Renal cortex interstitium (tissue), 11 donors: ENCODE measurements at regions not wholly inside any gene's neighbourhood (a gene's known extent, or its start where the extent isn't known, plus 50 kb on each side); places are given as distances from the start of the nearest gene placed in this dataset.
"Not testable (repeated sequence)": the region's sequence is repeated elsewhere in the genome, so short reads cannot be mapped to it uniquely, and the experiment has no call there.

Source experiments
- DNase-seq, 11 donors: peaks; one replicate each; pipeline ENCODE4 v3.0.0-alpha.2; 2013; ENCODE audit warnings: low read depth in 9 of 11, low spot score in 4 of 11; ENCODE audit errors: extremely low read depth in 1 of 11

DNA sequence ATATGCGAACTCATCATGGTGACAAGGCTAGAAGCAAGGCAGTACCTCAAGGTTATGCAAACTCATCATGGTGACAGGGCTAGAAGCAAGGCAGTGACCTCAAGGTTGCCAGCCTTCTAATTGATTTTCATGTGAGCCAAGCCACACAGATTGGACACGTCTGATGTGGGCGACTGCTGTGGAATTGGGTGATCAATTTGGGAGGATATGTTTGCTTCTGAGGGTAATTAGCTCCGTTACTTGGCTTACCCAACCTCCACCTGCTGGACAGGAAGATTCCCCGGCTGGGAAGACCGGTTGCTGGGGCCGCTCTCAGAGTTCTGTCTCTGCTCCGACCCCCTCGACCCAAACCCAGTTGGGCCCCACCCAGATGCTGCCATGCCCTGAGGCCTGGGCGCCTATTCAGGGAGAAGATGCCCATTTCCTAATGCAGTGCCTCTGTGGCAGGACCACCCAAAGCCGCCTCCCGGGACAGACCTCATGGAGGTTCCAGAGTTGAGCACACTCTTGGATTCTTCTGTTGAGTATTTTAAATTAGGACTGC lies 69.9 kb upstream of the SHANK2 start:
- no peak for DNase-seq

DNA sequence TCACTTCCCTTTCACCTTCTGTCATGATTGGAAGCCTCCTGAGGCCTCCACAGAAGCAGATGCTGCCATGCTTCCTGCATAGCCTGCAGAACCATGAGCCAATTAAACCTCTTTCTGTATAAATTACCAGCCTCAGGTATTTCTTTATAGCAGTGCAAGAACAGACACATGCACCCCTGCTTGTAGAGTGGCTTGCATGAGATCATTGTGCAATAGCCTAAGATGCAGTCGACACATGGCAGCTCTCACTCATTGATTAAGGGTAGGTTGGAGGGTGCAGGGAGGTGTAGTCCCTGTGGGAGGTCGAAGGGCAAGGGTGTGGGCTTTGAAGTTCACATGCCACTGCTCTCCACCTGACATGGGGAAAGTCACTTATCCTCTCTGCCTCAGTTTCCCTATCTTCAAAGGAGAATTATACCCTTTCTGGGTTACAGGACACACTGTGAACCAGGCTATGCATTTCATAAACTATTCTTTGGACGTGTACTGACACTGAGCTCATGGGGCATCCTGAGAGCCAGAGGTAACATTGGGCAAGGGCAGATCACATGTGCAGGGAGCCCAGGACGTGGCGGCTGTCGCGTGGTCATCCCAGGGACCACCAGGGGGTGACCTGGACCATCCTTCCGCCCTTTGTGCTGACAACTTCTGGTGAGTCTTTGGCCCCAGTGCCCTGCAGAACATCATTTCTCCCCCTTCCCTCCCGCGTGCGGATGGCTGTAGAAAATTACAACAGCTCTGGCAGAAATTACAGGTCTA lies 69.2 kb upstream of the SHANK2 start:
- DNase-seq: no peak

DNA sequence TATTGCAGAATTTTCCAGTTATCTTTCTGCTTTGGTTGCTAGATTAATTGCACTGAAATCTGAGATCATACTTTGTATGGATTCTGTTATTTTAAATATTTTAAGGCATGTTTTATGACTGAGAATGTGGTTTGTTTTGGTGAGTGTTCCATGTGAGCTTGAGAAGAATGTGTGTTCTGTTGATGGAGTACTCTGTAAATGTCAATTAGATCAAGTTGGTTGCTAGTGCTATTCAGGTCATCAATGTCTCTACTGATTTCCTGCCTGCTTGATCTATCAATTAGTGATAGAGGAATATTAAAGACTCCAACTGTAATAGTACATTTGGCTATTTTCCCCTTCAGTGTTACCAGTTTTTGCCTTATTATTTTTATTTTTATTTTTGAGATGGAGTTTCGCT lies 64.3 kb upstream of the SHANK2 start:
- no peak for DNase-seq

DNA sequence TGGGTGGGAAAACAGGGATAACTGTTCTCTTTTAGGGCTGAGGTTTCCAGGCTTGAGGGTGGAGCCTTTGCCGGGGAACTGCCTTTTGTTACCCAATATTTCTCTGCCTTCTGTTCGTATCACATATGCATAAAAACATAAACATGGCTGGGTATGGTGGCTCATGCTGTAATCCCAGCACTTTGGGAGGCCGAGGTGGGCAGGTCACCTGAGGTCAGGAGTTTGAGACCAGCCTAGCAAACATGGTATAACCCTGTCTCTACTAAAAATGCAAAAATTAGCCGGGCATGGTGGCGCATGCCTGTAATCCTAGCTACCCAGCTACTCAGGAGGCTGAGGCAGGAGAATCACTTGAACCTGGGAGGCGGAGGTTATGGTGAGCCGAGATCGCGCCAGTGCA lies 60.2 kb upstream of the SHANK2 start:
- DNase-seq: not testable (repeated sequence)

DNA sequence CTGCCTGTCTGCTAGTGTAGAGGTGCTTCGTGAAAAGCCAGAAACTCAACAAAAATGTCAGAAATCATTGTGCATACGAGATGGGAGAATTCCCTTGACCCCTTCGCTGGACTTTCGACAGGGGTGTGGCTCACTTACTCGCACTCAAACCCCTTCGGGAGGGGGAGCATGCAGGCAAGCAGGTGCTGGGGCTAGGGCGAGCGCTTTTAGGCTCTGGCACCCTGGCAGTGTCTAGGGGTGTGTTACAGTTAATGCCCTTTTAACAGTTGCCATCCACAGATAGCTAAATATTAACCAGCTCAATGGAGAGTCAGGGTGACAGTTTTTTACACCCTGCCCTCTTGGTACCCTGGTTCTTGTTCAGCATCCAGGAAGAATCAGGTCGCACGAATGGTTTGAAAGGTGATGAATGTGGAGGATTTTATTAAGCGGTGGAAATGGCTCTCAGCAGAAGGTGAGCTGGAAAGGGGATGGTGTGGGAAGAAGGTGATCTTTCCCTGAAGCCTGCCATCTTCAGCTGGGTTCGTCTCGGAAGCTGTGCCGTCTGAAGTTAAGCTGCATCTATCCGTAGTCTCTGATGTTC lies 59.6 kb upstream of the SHANK2 start:
- DNase-seq: no peak

DNA sequence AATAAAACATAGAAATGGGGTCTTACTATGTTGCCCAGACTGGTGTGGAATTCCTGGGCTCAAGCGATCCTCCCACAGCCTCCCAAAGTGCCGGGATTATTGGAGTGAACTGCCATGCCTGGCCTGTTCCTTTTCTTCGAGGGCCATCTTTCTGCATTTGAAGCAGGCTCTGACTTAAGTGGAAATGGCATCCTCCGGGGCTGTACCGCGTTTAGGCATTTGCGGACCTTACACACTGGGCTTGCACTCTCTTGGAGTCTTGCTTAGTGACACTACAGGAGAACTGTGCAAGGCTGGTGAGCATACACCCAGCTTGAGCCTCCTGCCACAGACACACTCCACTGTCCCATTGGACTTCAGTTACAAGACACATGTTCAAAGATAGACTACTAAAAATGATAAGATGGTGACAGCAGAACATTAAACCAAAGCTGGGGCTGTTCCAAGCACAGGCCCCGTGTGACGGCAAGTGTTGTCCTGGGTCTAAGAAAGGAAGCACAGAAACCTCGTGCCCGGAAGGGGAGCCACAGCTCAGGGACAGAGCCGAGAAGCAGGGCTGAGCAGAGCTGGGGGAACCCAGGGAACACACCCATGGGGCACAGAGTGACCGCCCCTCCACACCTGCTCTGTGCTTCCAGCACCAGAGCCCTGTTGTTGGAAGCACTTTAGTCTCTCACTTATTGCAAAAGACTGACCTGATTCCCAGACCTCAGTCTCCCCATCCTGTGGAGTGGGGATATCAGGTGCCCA lies 59.0 kb upstream of the SHANK2 start:
- no peak for DNase-seq

DNA sequence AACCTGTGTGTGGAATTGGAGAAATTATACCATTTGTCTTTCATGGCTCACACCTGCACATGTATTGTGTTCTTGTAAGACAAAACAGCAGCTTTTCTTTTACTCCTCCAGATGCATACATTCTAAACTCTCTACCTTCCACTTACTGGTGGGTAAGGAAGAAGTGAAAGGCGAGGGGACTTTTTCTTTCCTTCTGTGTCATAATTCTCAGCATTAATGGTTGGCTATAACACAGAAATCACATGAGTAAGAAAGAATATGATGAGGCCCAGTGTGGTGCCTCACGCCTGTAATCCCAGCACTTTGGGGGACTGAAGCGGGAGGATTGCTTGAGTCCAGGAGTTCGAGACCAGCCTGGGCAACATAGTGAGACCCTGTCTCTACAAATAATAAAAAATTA lies 57.8 kb upstream of the SHANK2 start:
- no peak for DNase-seq

DNA sequence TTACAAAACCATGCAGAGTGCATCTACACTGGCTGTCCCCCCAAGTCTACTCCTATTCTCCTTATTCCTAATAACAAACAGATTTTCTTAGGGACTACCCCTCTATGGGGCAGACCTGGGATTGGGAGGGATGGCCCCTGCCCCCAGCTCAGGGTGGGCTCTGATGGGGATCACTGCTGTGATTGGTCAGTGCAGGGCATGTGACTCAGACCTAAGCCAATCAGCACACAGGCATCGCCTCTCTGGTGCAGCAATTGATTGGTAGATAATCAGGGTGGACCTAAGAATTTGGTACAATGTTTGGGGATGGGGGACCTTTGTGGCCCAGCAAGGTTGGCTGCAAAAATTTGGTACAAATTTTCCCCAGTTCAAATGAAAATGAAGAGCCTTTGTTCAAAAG lies 57.2 kb upstream of the SHANK2 start:
- no peak for DNase-seq

DNA sequence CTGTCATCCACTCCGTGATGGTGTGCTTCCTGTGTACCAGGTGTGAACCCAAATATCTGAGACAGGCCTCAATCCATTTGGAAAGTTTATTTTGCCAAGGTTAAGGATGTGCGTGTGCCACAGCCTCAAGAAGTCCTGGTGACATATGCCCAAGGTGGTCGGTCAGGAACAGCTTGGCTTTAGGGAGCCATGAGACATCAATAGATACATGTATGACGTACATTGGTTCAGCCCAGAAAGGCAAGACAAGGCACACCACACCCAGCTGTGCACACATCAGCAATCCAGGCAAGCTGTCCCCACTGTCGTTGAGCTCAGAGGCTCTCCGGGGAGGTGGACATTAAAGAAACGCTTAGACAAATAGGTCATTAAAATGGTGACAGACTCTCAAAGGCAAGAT lies 56.8 kb upstream of the SHANK2 start:
- no peak for DNase-seq

DNA sequence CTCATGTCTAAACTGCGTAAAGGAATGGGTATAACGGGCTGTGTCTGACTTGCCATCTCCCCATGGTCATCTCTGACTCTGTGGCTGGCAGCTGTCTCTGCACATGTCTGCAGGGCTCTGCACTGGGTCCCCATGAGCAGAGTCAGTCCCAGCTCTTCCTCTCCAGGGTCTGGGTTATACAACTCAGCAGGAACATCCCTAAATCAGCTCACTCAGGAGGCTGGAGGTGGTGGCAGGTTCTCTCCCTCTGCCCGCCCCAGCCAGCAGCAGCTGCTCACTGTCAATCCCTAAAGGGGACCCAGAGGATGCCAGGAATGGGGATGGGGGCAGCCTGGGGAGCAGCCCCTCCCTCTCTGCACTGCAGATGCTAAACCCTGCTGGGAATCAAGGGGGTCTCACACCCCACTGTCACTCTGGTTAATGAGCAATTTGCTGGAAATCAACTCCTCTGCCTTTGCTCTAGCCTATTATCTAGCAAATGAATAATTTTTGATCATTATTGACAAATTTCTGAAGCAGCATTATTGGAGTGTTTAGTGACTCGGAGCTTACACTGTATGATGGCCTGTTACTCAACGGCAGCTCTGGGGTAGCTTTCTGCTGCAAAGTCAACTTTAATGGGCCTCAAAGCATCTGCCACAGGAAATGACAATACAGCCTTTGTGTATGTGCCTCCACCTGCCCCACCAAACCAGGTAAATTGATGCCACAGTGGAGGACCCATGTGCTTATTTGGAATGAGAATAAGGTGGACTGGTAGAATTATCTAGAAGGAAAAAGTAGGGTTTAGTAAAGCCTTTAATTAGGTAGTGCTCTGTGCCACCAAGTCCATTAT lies 55.7 kb upstream of the SHANK2 start:
- DNase-seq: no peak

DNA sequence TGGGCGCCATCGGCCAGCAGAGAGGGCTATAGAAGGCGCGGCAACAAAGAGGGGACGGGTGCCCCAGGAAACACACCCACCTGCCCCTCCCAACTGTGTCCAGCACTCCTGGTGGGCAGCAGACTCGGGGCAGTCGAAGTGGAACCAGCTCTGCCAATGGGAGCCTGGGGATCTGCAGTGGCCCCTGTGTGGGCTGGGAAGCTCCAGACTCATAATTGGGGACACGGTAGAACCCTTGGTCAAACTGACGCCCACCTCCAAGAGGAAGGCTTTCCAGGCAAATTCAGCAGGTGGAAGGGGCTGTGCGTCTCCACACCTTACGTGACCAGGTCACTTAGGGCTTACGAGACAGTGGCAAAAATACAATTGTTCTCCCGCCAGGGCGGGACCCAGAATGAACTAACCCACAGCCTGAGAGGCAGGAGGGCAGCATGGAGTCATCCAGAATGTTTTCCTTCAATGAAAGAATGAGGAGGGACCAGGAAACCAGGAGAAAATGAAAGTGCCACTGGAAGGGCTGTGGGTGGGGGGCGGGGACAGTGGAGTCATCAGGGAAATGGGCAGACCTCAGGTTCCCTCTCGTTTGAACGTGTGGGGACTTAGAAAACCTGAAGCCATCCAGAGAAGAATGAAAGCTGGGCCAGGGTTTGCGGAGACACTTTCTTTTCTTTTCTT lies 53.2 kb upstream of the SHANK2 start:
- no peak for DNase-seq

DNA sequence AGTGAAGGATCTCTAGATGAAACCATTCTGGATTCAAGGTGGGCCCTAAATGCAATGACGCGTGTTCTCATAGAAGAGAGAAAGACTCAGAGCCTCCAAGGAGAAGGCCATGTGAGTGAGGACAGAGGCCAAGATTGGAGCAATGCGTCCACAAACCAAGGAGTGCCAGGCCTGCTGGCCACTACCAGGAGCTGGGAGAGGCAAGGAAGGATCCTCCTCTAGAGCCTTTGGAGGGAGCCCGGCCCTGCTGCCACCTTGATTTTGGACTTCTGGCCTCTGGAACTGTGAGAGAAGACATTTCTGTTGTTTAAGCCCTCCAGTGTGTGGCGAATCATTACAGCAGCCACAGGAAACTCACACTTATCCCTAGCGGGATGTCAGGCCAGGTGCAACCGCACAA lies 52.7 kb upstream of the SHANK2 start:
- no peak for DNase-seq

DNA sequence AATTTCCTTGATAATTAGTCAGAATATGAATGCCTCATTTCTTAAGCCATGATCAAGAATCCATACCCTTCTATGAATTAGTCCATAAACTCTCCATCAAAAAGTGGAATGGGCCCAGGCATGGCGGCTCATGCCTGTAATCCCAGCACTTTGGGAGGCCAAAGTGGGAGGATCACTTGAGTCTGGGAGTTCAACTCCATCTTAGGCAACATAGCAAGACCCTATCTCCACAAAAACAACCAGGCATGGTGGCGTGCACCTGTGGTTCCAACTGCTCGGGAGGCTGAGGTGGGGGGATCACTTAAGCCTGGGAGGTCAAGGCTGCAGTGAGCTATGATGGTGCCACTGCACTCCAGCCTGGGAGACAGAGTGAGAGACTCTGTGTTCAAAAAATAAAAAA lies 52.1 kb upstream of the SHANK2 start:
- no peak for DNase-seq

DNA sequence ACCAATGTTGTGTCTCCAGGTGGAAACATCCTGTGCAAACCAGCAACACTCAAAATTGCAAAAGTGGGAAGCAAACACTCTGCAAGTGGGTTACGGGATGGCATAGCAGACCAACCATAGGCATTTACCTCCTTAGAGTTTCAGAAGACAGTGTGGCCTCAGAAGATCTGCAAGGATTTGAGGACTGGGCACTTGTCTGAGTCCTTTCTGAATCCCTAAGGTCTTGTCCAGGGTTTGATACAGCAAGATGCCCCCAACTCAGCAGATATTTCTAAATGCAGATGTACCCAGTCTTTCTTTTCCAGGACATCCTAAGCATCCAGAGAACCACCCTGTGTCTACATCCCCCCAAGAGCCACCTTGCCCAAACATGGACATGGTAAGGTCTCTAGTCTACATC lies 51.7 kb upstream of the SHANK2 start:
- no peak for DNase-seq

DNA sequence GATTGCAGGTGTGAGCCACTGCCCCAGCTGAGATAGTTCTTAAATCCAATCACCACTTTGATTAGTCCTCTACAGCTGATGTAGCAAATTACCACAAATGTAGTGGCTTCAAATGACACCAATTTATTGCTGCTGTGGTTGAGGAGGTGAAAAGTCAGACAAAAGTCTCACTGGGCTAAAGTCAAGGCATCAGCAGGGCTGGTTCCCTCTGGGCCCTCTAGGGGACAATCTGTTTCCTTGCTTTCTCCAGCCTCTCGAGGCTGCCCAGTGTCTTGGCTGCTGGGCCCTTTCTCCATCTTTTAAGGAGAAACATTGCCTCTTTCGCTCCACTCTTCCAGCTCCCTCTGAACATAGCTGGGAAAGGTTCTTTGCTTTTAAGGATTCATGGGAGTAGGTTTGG lies 50.5 kb upstream of the SHANK2 start:
- no peak for DNase-seq

DNA sequence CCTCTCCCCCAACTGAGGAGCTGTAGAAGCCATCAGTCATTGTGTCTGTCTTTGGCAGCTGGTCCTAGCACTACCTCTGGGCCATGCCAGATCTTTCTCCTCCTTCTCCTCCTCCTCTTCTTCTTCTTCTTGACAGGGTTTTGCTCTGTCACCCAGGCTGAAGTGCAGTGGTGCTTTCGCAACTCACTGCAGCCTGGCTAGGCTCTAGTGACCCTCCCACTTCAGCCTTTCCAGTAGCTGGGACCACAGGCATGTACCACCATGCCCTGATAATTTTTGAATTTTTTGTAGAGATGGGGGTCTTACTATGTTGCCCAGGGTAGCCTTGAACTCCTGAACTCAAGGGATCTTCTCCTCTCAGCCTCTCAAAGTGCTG lies 50.1 kb upstream of the SHANK2 start:
- DNase-seq: no peak
